SKM-1 treated with dmso at 0.1 percent for 144 hours (cell line): ENCODE measurements at regions not wholly inside any gene's neighbourhood (a gene's known extent, or its start where the extent isn't known, plus 50 kb on each side); places are given as distances from the start of the nearest gene placed in this dataset.

ENCODE experiments used
- DNase-seq: peaks from one replicate; lab custom pipeline; 2025; ENCODE audit not compliant: unreplicated experiment; lab: John Stamatoyannopoulos, UW

DNA sequence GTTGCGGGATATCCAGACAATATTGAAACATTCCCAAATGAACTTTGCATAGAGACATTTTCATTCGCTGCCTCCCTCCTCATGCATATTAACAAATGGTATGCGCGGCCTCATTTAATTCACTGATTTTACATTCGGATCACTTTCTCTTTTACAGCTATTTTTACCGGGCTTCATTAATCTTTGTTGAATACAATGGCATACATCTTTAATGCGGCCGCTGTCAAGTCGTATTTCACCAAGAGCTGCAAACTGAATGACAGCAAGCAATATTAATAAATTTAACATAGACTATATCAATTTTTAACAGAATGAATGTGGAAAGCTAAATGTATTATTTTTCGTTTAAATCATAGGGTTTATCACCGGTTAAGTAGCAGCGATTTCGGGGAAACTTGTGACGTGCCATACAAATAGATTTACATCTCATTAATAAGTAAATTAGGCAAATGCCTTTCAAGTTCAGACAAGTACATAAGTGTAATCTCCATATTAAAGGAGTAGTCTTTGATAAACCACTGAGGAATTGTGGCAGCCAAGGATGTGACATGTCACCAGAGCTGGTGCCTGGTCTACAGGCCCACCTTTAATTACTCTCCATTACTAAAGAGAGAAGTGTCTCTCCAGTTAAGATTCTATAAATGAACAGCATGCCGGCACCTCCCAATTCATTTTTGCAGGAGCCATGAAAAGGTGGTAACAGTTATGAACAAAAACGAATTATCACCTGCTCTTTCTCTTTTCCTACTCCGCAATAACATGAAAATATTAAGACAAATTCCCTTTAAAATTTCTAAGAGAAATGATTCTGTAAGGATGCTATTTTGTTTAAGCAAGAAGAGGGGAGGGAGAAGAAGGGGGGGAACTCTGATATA is 568.9 kb upstream of the MKI67 start:
- no peak for DNase-seq

DNA sequence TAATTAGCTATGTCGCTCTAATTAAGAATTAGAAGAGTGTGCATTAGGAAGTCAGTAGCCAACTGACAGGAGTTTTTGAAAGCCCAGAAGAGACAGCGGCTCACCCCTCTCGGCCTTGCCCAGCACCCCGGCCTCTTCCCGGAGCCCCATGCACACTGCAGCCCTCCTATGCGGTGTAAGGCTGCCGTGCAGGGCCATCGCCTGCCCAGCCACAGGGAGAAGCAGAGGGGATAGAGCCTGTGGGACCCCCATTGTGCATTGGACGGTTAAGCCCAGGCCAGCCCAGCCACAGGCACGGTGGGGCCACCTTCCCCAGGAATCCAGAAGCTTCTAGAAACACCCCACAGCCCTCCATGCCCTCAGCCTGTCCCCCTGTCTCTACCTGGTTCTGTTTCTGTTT is 569.7 kb upstream of the MKI67 start:
- DNase-seq: no peak

DNA sequence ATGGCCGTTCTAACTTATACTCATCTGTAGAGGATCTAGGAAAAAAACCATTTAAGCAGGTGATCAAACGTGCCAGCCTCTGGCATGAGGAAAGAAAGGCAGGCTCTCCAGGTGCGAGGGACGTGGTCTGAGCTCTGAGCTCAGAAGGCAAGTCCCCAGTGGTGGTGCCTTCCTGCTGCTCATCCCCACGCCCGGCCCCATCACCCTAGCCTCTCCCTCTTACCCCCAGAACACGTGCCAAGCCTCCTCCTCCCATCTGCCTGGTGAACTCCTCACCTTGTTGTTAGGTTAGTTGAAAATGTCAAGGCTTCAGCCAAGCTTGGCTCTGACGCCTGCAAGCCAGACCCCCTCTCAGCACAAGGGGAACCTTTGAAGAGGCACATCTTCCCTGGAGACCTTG is 571.2 kb upstream of the MKI67 start:
- DNase-seq: no peak

DNA sequence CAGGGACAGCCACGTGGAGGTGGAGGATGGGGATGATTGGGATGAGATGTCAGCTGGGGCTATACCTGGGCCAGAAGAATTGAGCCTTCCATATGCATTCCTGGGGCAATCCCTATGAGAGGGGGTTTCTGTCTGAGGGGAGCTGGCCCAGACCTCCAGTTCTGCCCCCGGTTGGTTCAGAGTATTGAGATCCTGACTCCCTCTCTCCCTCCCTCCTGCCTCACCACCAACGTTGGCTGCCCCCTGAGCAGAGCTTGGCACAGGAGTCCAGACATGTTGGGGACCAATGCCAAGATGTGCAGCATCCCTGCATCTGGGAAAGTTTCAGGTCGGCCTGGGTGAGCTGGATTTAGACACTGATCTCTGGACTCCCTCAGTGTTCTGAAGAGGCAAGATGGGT is 575.2 kb upstream of the MKI67 start:
- DNase-seq: no peak

DNA sequence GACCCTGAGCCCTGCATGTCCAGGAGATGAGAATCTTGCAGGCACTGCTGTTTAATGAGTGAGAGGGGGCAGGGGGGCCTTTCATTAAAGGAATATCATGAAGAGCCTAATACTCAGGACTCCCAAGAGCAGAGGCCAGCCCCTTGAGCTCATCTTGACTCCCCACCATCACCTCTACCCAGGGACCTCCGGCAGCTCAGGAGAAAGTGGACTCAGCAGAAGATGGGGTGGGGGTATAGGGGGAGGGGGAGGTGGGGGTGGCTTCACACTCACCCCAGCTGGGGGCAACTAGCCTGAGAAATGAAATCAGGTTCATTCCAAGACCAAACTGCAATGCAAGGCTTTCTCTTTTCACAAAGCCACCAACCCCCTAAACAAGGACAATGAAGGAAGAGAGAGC is 575.6 kb upstream of the MKI67 start:
- DNase-seq: no peak

DNA sequence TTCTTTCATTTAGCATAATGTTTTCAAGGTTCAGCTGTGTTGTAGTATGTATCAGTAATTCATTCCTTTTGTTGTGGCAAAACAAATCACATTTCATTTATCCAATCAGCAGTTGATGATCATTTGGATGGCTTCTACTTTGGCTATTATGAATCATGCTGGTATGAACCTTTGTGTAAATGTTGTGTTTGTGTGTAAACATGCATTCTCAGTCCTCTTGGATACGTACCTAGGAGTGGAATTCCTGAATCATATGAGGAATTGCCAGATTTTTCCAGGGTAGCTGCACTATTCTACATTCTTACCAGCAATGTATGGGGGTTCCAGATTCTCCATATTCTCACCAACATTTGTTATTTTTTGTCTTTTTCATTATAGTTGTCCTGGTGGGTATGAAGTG is 578.5 kb upstream of the MKI67 start:
- no peak for DNase-seq

DNA sequence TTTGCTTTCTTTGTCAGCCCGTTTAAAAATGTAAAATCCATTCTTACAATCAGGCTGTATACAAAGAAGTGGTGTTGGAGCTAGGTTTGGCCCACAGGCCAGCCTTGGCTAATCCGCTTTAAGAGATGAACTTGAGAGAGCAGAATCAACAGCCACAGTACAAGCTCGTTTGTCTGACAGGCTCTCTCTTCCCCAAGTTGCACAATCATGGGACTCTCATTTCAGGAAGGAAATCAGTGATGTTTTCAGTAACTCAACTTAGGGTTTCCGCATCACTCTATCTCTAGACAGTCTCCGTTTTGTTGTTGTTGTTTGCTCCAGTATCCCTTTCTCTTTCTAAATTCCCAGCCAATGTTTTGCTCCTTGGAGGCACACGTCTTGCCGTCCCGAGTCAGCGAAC is 582.0 kb upstream of the MKI67 start:
- DNase-seq: no peak

DNA sequence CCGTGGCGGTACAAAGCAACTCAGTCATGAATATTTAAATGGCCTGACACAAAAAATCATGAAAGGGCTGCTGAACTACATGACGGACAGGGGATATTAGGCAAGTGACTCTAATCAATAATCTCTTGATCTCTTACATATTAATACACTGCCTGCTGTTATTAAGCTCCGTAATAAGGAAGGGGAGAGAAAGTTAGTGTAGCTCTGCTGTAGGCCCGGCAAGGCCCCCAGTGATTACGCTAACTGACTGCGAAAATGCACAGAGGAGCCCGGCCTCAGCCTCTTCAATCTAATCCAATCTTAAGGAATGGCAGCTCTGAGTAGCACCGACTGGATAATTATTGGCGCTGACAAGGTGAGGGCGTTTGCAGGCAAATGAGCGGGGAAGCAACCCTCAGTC is 583.5 kb upstream of the MKI67 start:
- DNase-seq: no peak

DNA sequence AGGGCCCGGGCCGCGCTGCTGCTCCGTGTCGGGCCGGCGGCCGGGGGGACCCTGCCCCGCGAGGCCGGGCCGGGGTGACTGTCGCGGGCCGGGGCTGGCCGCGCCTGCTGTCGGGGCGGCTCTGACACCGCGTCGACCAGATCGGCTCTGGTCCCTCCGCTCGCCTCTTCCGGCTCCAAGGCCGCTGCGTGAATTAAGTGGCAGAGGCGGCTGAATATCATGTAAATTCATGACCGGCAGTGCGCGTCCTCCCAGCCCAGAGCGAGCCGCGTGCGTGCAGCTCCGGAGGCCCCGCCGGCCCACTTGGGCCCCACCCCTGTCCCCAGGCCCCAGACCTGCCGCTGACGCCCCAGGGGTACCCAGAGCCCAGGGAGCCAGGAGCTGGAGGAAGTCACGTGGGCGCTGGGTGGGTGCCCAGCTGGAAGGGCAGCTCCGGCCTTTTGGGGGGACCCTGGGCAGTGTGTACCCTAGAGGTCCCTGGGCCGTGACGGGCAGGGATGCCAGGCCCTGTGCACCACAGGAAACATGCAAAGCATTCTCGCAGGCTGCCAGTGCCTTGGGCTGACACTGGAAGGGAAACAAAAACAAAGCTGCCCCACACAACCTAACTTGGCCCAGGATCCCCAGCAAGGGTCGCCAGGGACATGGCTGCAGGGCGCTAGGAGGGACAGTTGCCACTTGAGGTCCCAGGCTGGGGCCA is 584.0 kb upstream of the MKI67 start:
- no peak for DNase-seq

DNA sequence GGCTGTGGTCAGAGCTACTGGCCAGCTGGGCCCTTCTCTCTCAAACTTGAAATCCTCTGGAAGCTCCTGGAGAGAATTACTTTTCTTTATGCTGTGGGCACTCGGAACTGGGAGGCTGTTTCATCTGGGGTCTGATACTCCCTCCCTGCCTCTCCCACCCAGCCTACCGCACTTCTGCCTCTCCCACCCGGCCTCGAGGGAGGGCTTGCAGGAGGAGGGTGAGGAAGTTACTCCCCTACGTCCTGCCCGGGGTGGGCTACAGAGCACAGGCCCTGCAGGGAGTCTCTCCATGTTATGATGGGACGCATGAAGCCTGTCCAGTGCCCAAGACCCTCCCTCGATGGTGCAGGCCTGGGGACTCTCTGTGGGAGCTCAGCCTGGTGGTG is 584.6 kb upstream of the MKI67 start:
- no peak for DNase-seq

DNA sequence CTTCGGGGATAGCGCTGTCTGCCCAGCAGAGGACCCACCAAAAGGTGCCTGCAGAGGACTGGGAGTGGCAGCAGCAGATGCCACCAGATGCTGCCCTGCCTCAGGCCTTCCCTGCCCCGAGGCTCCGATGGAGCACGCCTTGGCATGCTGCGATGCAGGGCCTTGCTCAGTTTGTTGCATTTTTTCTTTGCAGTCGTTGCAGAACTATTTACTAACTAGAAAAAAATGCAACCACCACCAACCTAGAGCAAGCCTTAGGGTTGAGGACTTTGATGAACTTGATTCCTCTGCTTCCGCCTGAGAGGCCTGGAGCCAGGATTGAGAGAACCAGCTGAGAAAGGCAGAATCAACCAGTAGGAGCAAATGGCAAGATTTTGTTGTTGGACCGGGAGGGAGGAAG is 585.6 kb upstream of the MKI67 start:
- no peak for DNase-seq

DNA sequence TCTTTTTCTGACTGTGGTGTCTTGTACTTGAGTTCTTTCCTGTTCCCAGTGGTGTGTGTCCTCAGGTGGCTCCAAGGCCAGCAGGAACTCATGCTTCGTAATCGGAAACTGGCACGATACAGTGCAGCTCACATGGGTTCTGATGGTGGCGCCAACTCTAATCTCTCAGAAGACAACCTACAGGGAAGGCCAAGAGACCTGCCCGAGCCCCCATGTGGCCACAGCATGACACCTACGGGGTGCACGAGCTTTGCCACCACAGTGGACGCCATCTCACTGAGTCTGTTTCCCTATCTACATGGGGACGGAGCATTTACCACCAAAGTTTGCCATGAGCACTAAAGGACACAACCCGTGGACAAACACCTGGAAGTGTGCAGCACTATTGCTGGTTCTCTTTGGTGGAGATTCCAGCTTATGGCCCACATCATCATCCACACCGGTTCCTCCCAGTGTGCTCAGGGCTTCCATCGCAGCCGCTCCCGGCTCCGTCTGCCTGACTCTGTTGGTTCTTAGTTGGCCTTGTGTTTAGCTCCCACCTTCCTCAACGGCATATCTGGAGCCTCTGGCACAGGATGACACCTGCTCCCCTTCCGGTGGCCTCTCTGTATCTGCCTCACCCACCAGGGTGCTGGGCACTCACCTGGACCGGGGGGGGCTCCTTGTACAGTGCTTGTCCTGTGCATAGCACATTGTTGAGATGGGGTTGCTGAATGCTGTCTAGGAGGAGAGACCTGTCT is 586.6 kb upstream of the MKI67 start:
- DNase-seq: no peak

DNA sequence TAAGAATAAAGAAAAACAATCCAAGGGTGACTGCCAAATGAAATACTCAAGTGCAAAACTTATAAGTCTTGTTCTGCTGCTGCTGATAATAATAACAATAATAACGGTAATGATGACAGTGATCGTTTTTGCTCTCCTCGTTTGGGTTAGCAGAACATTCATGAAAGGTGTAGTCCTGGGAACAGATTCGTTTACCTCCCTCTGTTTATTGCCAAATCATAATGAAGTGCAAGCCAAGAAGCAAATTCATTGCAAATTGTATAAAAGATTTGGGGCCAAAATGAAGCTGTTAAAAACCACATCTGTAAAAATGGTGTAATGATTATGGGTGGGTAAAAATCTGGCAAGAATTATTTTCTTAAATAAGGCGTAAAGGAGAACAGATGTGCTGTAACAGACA is 587.2 kb upstream of the MKI67 start:
- DNase-seq: no peak

DNA sequence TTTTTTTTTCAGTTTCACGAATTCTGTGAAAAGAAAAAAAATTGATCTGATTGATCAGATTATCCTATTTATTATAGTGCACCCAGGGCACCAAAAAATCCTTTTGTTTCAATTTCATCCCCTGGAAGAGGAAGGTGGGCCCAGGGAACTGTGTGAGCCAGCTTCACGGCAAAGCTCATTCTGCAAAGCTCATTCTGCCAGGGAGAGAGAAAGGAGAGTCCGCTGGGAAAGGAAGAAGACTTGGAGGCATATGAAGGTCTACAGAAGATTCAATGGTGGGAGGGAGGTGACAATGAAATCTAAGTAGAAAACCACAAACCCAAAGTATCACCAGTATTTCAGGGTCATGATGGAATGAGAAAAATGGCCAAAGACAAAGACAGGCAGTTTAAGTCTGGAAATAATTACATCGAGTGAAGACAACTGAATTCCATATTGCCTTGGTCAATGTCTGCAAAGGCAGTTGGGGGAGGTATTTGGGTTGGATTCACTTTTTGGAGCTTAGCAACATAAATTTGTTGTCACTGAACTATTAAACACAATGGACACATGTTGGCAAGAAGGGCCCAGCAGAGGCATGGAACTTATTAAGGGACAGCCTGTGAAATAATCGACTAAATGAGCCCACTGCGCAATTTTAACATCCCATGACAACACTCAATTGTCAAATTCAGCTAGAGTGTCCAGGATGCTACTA is 587.8 kb upstream of the MKI67 start:
- DNase-seq: no peak

DNA sequence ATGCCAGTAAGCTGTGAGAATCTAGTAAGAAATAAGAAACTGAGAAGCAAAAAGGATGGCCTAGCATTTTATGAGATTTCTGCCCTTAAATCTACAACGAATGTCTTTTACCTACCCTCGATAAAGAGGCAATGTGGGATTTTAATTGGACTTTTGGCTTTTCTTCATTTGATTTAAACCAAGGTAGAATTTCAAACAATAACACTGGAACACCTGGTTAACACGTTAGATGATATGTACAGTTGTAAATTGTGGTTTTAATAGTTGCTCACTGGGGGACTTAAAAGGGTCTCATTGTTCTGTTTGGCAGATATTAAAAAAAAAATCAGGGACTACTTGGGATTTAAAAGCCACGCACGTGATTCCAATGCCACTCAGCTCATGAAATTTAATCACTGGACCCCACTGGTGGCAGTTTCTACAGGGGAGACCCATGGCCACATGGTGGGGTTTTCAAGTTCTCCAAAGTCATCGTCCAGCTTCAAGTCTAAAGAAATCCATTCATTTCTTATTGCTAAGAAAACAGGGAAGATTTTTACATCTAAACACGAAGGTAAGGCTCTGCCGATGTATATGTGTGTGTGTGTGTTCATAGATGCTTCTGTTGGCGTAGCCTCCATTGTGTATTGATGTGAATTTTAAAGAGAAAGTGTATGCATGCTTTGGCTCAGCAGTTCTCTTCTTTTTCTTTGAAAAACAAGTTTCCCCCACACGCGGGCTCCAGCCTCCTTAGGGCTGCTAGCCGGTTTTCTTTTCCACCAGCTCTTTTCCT is 588.6 kb upstream of the MKI67 start:
- DNase-seq: no peak

DNA sequence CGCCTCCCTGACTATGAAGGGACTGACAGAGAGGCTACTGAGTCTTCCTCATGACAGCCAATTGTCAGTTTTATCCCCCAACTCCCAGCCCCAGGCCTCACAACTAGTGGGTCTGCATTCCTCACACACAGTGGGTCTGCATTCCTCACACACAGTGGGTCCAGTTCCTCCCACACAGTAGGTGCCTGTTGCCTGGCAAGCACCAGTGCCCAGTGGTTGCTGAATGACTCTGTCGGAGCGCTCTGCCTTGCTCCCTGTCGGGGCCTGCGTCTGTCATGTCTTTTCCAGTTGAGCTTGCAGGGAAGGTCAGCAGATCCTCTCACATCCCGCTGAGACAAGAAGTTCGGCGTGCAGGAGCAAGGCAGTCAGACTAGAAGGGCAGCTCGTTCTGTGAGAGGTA is 590.0 kb upstream of the MKI67 start:
- no peak for DNase-seq

DNA sequence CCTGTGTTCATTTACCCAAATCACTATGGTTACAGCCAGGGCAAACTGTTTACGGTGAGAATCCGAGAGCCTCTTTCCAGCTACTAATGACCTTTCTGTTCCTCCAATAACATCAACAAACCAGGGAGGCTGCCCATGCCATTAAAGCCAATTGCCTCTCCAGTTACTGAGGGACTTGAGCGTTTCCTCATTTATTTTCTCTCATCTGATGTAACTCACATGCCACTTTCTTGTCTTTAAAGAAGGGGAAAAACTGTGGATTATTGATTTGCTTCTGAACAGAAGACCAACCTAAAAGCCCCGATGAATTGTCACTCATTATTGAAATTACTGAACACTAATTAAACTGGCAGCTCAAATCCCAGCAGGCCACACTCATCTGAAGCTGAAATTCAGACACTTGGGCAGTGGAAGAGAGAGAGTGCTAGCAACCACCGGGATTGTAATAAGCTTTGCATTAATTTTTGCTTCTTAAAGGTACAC is 595.8 kb upstream of the MKI67 start:
- DNase-seq: no peak

DNA sequence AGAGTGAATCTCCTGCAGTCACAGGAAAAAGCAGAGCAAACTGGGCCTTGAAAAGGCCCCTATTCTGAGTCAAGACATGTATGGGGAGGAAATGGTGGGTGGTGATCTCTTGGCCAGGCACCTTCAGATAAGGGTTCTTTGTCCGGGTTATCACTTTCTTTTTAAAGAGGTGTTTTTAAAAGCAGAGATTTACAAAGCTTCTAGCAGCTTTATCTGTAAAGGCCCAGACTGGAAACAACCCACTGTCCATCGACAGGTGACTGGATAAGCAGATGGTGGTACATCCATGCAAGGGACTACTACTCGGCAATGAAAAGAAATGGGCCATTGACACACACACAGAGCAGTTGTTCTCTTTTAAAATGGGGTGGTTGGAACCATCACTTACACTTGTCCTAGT is 596.7 kb upstream of the MKI67 start:
- no peak for DNase-seq

DNA sequence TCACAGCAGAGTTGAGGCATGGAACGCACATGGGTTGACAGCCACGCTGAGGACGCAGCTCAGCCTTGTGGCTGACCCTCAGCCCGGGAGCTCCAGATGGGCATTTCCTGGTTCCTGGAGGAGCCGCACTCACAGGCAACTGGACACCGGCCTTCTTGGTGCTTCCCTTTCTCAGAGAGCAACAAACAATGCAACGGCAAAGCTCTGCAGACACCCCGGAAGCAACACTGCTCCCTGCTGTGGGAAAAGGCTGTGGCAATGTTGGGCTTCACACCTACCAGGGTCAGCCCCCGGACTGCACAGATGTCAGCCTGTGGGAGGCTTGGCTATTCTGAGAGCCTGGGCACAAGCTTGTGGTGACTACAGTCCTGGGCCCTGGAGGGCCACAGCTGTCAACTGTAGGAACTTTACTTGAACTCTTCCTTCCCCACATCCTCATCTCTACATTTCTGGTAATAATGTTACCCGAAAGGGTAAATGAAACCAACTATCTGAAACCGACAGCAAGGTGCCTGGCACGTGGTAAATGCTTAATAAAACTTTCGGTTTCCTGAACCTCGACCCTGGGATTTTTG is 597.5 kb upstream of the MKI67 start:
- no peak for DNase-seq

DNA sequence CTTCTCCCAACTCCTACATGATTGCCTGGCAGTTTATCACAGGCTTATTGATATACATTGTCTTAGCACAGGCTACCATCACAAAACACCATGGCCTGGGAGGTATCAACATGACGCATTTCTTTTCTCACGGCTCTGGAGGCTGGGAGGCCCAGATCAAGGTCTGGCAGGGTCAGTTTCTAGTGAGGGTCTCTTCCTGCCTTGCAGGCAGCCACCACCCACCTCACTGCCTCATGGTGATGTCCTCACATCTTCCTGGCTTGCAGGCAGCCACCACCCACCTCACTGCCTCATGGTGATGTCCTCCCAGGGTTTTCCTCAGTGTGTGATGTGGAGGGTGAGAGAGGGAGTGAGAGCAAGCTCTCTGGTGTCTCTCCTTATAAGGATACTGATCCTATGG is 599.3 kb upstream of the MKI67 start:
- no peak for DNase-seq
